ENCODE measurements at regions not wholly inside any gene's neighbourhood (a gene's known extent, or its start where the extent isn't known, plus 50 kb on each side); places are given as distances from the start of the nearest gene placed in this dataset.

GRCh38 chr1:83499998-83500397 is 498.9 kb downstream of the TTLL7 start (continued):
- TF ChIP-seq NFYB (IDR thresholded peaks at IDR 0.05; ENCODE audit: insufficient read depth, low read depth, low read length): no peak
- TF ChIP-seq IRF5 (IDR thresholded peaks at IDR 0.05; ENCODE audit: borderline replicate concordance): no peak
- no peak for TF ChIP-seq EGR1 (IDR thresholded peaks at IDR 0.05; ENCODE audit: borderline replicate concordance in 1 of 2, low read depth in 2 of 2, low read length in 2 of 2)
- TF ChIP-seq JUND (IDR thresholded peaks at IDR 0.05; ENCODE audit: low read depth, low read length): no peak
- TF ChIP-seq POLR2AphosphoS5 (IDR thresholded peaks at IDR 0.05; ENCODE audit: low read length): 0 out of 2 replicates have a peak, but pooled peaks have one; percentile 45
- no peak for TF ChIP-seq FOS (IDR thresholded peaks at IDR 0.05; ENCODE audit: borderline replicate concordance, extremely low read depth, insufficient read length)
- TF ChIP-seq CBX5 (IDR thresholded peaks at IDR 0.05; ENCODE audit: low read depth): no peak
- no peak for TF ChIP-seq MTA3 (IDR thresholded peaks at IDR 0.05; ENCODE audit: borderline replicate concordance, low read length)
- TF ChIP-seq E2F8 (IDR thresholded peaks at IDR 0.05; ENCODE audit: low read depth, partially characterized antibody): no peak
- 0 out of 2 replicates have a peak, but pooled peaks have one; percentile 37 for TF ChIP-seq RUNX3 (IDR thresholded peaks at IDR 0.05; ENCODE audit: low read length)
- TF ChIP-seq MYB (IDR thresholded peaks at IDR 0.05; ENCODE audit: borderline replicate concordance, low read depth, low read length): no peak
- TF ChIP-seq MXI1 (IDR thresholded peaks at IDR 0.05; ENCODE audit: low read depth, low read length): no peak
- TF ChIP-seq EED (IDR thresholded peaks at IDR 0.05; ENCODE audit: low read depth): peak; percentile 70; the same call in 1 of the 2 replicates
- no peak for TF ChIP-seq GATAD2B (conservative IDR thresholded peaks at IDR 0.05; ENCODE audit: low read depth)
- TF ChIP-seq SPI1 (IDR thresholded peaks at IDR 0.05; ENCODE audit: borderline replicate concordance, insufficient read depth, low read depth, low read length): peak; percentile 88
- no peak for TF ChIP-seq CEBPB (IDR thresholded peaks at IDR 0.05; ENCODE audit: borderline replicate concordance in 1 of 2, low read depth in 2 of 2, low read length in 2 of 2)
- no peak for TF ChIP-seq ASH2L (IDR thresholded peaks at IDR 0.05; ENCODE audit: borderline replicate concordance, low read depth)
- TF ChIP-seq ZNF24 (IDR thresholded peaks at IDR 0.05): peak; percentile 48; the same call in 1 of the 2 replicates
- no peak for TF ChIP-seq MAX (IDR thresholded peaks at IDR 0.05; ENCODE audit: low read depth, low read length)
- no peak for TF ChIP-seq NBN (IDR thresholded peaks at IDR 0.05)
- peak; percentile 67 for TF ChIP-seq NFIC (IDR thresholded peaks at IDR 0.05; ENCODE audit: low read depth, low read length)
- TF ChIP-seq HDAC6 (IDR thresholded peaks at IDR 0.05; ENCODE audit: unreplicated experiment): no peak
- no peak for TF ChIP-seq PRDM15 (CRISPR knock-in tag; IDR thresholded peaks at IDR 0.05)
- no peak for TF ChIP-seq ZNF622 (IDR thresholded peaks at IDR 0.05)
- peak; percentile 40; the same call in 1 of the 2 replicates for TF ChIP-seq ATF7 (IDR thresholded peaks at IDR 0.05; ENCODE audit: low read depth)
